ENCODE measurements at regions not wholly inside any gene's neighbourhood (a gene's known extent, or its start where the extent isn't known, plus 50 kb on each side); places are given as distances from the start of the nearest gene placed in this dataset.
"Not testable (repeated sequence)": the region's sequence is repeated elsewhere in the genome, so short reads cannot be mapped to it uniquely, and the experiment has no call there.

GRCh38 chr12:9435682-9436081 lies 172.0 kb downstream of the KLRB1 start:
- not testable (repeated sequence) for TF ChIP-seq CTCF (conservative IDR thresholded peaks at IDR 0.05); EZH2 (IDR thresholded peaks at IDR 0.05; ENCODE audit: low read depth)
